ENCODE measurements at regions not wholly inside any gene's neighbourhood (a gene's known extent, or its start where the extent isn't known, plus 50 kb on each side); places are given as distances from the start of the nearest gene placed in this dataset.
"Not testable (repeated sequence)": the region's sequence is repeated elsewhere in the genome, so short reads cannot be mapped to it uniquely, and the experiment has no call there.

GRCh38 chr12:17028348-17028747, 422.4 kb upstream of the LMO3 start:
- Mint-ChIP-seq H3K4me1 (no peaks in the 10 kb centered on the region), H3K27me3 (ENCODE audit: low read depth) (no peaks in the 10 kb centered on the region), H3K4me3 (no peak overlapping the region), H3K9me3 (no peaks in the 10 kb centered on the region), H3K27ac (no peak overlapping the region), H3K36me3 (ENCODE audit: low read depth) (no peaks in the 10 kb centered on the region)
- TF ChIP-seq, protein P1, sequence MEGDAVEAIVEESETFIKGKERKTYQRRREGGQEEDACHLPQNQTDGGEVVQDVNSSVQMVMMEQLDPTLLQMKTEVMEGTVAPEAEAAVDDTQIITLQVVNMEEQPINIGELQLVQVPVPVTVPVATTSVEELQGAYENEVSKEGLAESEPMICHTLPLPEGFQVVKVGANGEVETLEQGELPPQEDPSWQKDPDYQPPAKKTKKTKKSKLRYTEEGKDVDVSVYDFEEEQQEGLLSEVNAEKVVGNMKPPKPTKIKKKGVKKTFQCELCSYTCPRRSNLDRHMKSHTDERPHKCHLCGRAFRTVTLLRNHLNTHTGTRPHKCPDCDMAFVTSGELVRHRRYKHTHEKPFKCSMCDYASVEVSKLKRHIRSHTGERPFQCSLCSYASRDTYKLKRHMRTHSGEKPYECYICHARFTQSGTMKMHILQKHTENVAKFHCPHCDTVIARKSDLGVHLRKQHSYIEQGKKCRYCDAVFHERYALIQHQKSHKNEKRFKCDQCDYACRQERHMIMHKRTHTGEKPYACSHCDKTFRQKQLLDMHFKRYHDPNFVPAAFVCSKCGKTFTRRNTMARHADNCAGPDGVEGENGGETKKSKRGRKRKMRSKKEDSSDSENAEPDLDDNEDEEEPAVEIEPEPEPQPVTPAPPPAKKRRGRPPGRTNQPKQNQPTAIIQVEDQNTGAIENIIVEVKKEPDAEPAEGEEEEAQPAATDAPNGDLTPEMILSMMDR (IDR thresholded peaks at IDR 0.05; ENCODE audit: unreplicated experiment in 3 of 3): no peak

DNA sequence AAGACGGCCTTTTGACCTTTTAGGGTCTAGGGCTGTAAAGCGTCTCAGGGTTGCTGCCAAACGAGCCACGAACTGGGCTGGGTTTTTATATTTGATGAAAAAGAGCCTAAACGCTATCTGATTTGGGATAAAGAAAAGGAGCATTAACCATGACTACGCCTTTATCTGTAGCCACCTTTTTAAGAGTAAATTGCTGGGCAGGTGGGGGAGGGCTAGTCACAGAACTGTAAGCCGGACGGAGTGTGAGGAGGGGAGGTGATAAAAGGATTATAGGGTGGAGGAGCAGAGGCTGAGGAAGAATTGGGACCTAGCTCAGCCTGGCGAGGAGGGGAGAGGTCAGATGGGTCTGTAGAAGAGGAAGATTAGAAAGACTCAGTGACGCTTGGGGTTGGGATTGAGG, 419.5 kb upstream of the LMO3 start:
- not testable (repeated sequence) for H3K4me3 Mint-ChIP-seq, H3K27ac Mint-ChIP-seq, H3K4me1 Mint-ChIP-seq

GRCh38 chr12:17020765-17021164, 414.8 kb upstream of the LMO3 start:
- TF ChIP-seq, protein P1 (IDR thresholded peaks at IDR 0.05; ENCODE audit: unreplicated experiment in 3 of 3): no peak
- Mint-ChIP-seq H3K9me3 (no peaks in the 10 kb centered on the region), H3K36me3 (ENCODE audit: low read depth) (no peaks in the 10 kb centered on the region), H3K27ac (no peak overlapping the region), H3K4me3 (no peak overlapping the region), H3K4me1 (no peaks in the 10 kb centered on the region), H3K27me3 (ENCODE audit: low read depth) (no peaks in the 10 kb centered on the region)

More for the DNA sequence above, 419.5 kb upstream of the LMO3 start:
- not testable (repeated sequence) for H3K27me3 Mint-ChIP-seq (ENCODE audit: low read depth); H3K9me3 Mint-ChIP-seq; H3K36me3 Mint-ChIP-seq (ENCODE audit: low read depth)

DNA sequence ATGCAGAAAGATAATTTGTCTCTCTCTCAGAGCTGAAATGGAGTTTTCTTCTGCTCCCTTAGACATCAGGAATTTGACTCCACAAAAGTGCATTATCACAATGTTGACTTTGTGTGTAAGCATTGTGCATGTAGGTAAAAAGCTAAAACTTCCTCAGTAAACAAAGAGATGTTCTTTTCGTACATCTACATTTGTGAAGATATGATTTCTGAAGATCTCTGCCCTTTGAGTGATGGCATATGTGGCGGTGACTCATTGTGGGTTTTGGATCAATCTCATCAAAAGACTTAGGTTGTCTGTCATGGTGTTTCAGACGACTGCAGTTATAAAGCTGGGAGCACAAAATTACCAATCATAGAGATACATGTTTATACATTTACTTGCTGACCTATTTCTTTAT, 411.4 kb upstream of the LMO3 start:
- TF ChIP-seq, protein P1 (IDR thresholded peaks at IDR 0.05; ENCODE audit: unreplicated experiment in 3 of 3): no peak
- Mint-ChIP-seq H3K27ac (no peak overlapping the region), H3K9me3 (no peaks in the 10 kb centered on the region), H3K27me3 (ENCODE audit: low read depth) (peaks cover 3% of the 10 kb centered on the region), H3K4me1 (no peaks in the 10 kb centered on the region), H3K4me3 (no peak overlapping the region), H3K36me3 (ENCODE audit: low read depth) (no peaks in the 10 kb centered on the region)

DNA sequence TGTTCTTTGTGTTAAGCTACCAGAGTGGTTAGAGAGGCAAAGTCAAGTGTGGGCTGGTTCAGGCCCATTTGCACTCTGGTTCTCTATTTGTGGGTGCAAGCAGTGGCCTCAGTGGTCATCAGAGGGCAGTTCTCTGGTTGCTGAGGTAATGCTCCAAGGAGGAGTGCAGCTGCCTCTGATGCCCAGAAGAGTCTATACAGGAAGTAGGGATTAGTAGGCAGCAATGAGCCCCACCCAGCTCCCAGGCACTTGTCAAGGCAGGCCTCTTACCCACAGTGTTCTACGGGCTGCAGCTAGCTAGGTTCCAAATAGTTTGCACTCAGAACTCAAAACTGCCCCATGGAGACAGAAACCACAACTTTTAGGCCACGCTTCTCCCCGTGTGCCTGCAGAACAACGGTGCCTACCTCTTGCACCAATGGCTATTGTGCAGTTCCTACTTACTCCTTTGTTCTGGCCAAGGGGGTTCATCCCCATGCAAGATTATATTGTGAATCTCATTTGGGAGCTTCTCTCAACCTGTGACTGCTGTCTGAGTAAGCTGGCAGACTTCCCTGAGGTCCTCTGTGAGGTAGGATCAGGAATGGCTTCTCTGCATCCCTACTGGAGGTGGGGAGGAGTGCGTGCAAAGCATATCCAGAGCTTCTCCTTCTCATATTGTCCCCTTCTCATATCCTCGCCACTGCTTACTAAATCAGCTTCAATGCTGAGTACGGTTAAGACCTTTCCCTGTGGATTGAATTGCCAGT, 410.3 kb upstream of the LMO3 start:
- H3K4me1 Mint-ChIP-seq: no peaks in the 10 kb centered on the region
- TF ChIP-seq, protein P1 (IDR thresholded peaks at IDR 0.05; ENCODE audit: unreplicated experiment in 3 of 3): no peak
- H3K27me3 Mint-ChIP-seq (ENCODE audit: low read depth): peaks cover 3% of the 10 kb centered on the region
- no peaks in the 10 kb centered on the region for H3K9me3 Mint-ChIP-seq
- no peak overlapping the region for H3K27ac Mint-ChIP-seq
- no peaks in the 10 kb centered on the region for H3K36me3 Mint-ChIP-seq (ENCODE audit: low read depth)
- H3K4me3 Mint-ChIP-seq: no peak overlapping the region

DNA sequence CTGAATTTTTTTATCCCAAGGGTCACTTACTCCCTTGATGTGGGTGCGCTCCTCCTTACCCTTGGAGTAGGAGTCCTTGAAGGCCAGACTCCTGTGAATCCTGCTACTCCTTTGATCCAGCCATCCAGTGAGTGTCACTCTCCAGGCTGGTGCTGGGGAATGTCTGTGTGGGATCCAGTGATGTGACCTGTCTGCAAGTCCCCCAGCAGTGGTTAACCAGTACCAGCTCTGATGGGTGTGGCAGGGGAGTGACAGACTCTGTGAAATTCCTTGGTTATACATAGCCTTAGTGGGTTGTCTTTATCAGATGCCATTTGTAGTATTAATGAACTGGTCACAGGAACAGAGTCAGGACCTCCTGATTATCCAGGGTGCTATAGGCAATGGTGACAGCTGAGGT, 409.5 kb upstream of the LMO3 start:
- TF ChIP-seq, protein P1 (IDR thresholded peaks at IDR 0.05; ENCODE audit: unreplicated experiment in 3 of 3): no peak
- H3K27ac Mint-ChIP-seq: no peak overlapping the region
- no peaks in the 10 kb centered on the region for H3K36me3 Mint-ChIP-seq (ENCODE audit: low read depth)
- H3K27me3 Mint-ChIP-seq (ENCODE audit: low read depth): peaks cover 3% of the 10 kb centered on the region
- no peak overlapping the region for H3K4me3 Mint-ChIP-seq
- no peaks in the 10 kb centered on the region for H3K9me3 Mint-ChIP-seq
- H3K4me1 Mint-ChIP-seq: no peaks in the 10 kb centered on the region

- H3K4me3 Mint-ChIP-seq; H3K27me3 Mint-ChIP-seq (ENCODE audit: low read depth); H3K9me3 Mint-ChIP-seq; H3K27ac Mint-ChIP-seq; H3K36me3 Mint-ChIP-seq (ENCODE audit: low read depth); H3K4me1 Mint-ChIP-seq: not testable (repeated sequence)
Measured at GRCh38 chr12:17007442-17008040, 401.6 kb upstream of the LMO3 start.

GRCh38 chr12:16998538-16998937, 392.6 kb upstream of the LMO3 start:
- not testable (repeated sequence) for H3K36me3 Mint-ChIP-seq (ENCODE audit: low read depth); H3K4me3 Mint-ChIP-seq; H3K27ac Mint-ChIP-seq; H3K27me3 Mint-ChIP-seq (ENCODE audit: low read depth); H3K4me1 Mint-ChIP-seq
- peaks cover 12% of the 10 kb centered on the region for H3K9me3 Mint-ChIP-seq

Measured in nephron (organoid).